GM12874 (cell line): ENCODE measurements at regions not wholly inside any gene's neighbourhood (a gene's known extent, or its start where the extent isn't known, plus 50 kb on each side); places are given as distances from the start of the nearest gene placed in this dataset.

Source experiments
- CTCF ChIP-seq: IDR thresholded peaks from 2 replicates; pipeline ENCODE4 v1.5.1; 2011; ENCODE audit warnings: low read depth, mild to moderate bottlenecking, control low read depth, low read length, moderate library complexity; ENCODE audit not compliant: insufficient read depth

DNA sequence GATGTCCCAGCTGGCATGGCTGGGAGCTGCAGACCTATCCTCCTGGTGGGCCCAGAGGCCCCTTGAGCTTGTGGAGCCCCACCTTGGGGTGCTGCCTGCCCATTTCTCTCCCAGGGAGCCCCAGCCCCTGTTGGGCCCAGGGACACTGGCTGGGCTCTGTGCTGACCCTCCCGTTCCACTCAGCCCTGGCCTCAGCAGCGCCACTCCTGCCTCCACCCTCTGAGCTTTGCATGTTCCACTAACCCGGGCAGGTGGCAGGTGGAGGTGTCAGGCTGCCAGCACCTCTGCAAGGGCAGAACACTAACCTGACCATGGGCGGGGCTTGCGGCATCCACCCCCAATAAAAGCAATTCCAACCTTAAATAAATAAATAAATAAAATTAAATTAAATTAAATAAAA lies 299.2 kb downstream of the LRIG3 start:
- TF ChIP-seq CTCF = no peak

GRCh38 chr12:58629376-58629775 lies 290.9 kb downstream of the LRIG3 start:
- no peak for TF ChIP-seq CTCF

DNA sequence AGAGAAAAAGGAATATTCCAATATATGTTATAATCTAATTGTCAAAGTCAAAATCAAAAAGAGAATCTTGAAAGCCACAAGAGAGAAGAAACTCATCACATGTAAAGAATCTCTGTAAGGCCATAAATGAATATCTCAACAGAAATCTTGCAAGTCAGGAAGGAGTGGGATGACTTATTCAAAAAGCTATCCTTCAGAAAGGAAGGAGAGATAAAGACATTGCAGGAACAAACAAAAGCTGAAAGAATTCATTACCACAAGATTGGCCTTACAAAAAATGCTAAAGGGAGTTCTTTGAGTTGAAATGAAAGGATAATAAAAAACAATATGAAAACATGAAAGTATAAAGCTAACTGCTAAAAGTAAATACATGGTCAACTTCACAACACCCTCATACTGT lies 286.8 kb downstream of the LRIG3 start:
- TF ChIP-seq CTCF = no peak

- no peak for TF ChIP-seq CTCF
Measured at GRCh38 chr12:58639318-58639934, 280.9 kb downstream of the LRIG3 start.

- TF ChIP-seq CTCF = no peak
Measured at GRCh38 chr12:58640314-58640713, 280.0 kb downstream of the LRIG3 start.

DNA sequence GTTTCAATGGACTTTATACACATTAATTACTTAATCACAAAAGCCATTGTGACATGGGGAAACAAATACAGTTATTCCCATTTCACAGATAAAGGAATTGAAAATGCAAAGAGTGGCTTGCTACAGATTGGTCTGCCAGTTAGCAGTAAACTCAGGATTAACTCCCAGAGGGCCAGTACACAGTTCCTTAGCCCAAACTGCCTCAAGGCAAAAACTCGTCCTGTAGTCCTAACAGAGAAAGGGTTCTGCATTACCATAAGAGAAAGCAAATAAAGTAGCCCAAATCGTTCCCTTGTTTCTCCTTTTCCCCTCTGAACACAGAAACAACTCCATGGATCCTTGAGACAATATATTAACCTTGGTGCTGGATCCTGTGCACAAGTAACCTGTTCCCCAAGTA lies 274.4 kb downstream of the LRIG3 start:
- no peak for TF ChIP-seq CTCF

DNA sequence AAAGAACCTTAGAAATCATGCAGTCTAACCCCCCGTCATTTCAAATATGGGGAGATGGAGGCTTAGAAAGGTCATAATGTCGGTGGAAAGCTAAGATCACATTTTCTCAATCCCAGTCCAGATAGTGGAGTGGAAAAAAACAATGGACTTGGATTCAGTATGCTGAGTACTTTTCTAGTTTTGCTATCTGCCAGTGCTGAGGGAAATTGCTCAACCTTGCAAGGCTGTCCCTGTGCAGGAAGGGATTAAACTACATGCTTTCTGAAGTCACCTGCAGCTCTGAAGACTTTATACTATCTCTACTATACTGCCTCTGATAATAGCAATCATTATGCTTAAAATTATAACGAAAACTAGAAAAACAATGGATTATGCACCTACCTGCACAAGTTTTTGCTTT lies 272.8 kb downstream of the LRIG3 start:
- TF ChIP-seq CTCF = no peak
